AG10803 (cell line): ENCODE measurements at regions not wholly inside any gene's neighbourhood (a gene's known extent, or its start where the extent isn't known, plus 50 kb on each side); places are given as distances from the start of the nearest gene placed in this dataset.
"Not testable (repeated sequence)": the region's sequence is repeated elsewhere in the genome, so short reads cannot be mapped to it uniquely, and the experiment has no call there.

Source experiments
- DNase-seq: peaks from one replicate; pipeline ENCODE4 v3.0.0; 2010; ENCODE audit warnings: low read depth
- H3K4me3 ChIP-seq: 2 replicates; pipeline ENCODE4 v1.5.1; 2011; ENCODE audit warnings: mild to moderate bottlenecking, low read length, control low read depth
- CTCF ChIP-seq: conservative IDR thresholded peaks from 2 replicates; pipeline ENCODE4 v1.5.1; 2011; ENCODE audit warnings: mild to moderate bottlenecking, low read length, control low read depth, inconsistent platforms

- H3K4me3 ChIP-seq, result peak overlapping the region; percentile 84
- DNase-seq, result peak; percentile 72
Observed at GRCh38 chr17:30731210-30732132, 93.0 kb downstream of the CRLF3 start.

- peak overlapping the region; percentile 59 for H3K4me3 ChIP-seq
- not testable (repeated sequence) for DNase-seq
Observed at GRCh38 chr17:30730837-30731209, 93.7 kb downstream of the CRLF3 start.

- DNase-seq, H3K4me3 ChIP-seq: not testable (repeated sequence)
Observed at GRCh38 chr17:30730171-30730836, 94.2 kb downstream of the CRLF3 start.

- DNase-seq, H3K4me3 ChIP-seq: not testable (repeated sequence)
Observed at GRCh38 chr17:30729471-30730170, 94.9 kb downstream of the CRLF3 start.

- not testable (repeated sequence) for H3K4me3 ChIP-seq, DNase-seq
Observed at GRCh38 chr17:30727517-30727916, 97.0 kb downstream of the CRLF3 start.

GRCh38 chr17:30726734-30727133, 97.8 kb downstream of the CRLF3 start:
- DNase-seq, H3K4me3 ChIP-seq: not testable (repeated sequence)

GRCh38 chr17:30726310-30726709, 98.2 kb downstream of the CRLF3 start:
- not testable (repeated sequence) for H3K4me3 ChIP-seq, DNase-seq

- DNase-seq, H3K4me3 ChIP-seq: not testable (repeated sequence)
Observed at GRCh38 chr17:30724034-30724650, 100.3 kb downstream of the CRLF3 start.

- not testable (repeated sequence) for DNase-seq, H3K4me3 ChIP-seq
Observed at GRCh38 chr17:30722114-30722780, 102.2 kb downstream of the CRLF3 start.

- H3K4me3 ChIP-seq, DNase-seq: not testable (repeated sequence)
Observed at GRCh38 chr17:30720971-30721370, 103.5 kb downstream of the CRLF3 start.

- no peak overlapping the region for H3K4me3 ChIP-seq
- TF ChIP-seq CTCF, result no peak
- DNase-seq, result no peak
Observed at GRCh38 chr17:30720013-30720471, 104.5 kb downstream of the CRLF3 start.
